IMR-90 (cell line): ENCODE measurements at regions not wholly inside any gene's neighbourhood (a gene's known extent, or its start where the extent isn't known, plus 50 kb on each side); places are given as distances from the start of the nearest gene placed in this dataset.

Experiments used
- ATAC-seq: fragments of 200-7000 bp; cut with Tn5 transposase; 2 replicates; pipeline ENCODE4 v1.9.1; 2020; ENCODE audit warnings: low read depth, mild to moderate bottlenecking, moderate library complexity
- BruUV-seq: library from RNA; stranded (reverse); fragments of 400-500 nt; replicated peaks from 2 replicates; lab custom pipeline; 2021; lab: Mats Ljungman, UMichigan
- CTCF ChIA-PET: fragments of 300-600 bp; formaldehyde crosslinking; extraction: SDS; loops from one replicate; lab custom pipeline; 2021; ENCODE audit warnings: antibody characterized with exemption; lab: Yijun Ruan, JAX
- POLR2A ChIA-PET: fragments of 300-600 bp; sonication (Branson Sonifier 250); formaldehyde crosslinking; loops from one replicate; lab custom pipeline; 2022; ENCODE audit warnings: antibody characterized with exemption; ENCODE audit not compliant: unreplicated experiment; lab: Charles Lee
- DNase-seq: peaks from one replicate; pipeline ENCODE4 v3.0.0; 2013
- H2AFZ ChIP-seq: replicated peaks from 2 replicates; pipeline ENCODE3; 2013; ENCODE audit warnings: low read length, mild to moderate bottlenecking; ENCODE audit not compliant: poor library complexity
- H2AK5ac ChIP-seq: 2 replicates; pipeline ENCODE4 v1.6.1; 2013; ENCODE audit warnings: low read depth, low read length, inconsistent platforms
- H2AK9ac ChIP-seq: replicated peaks from 2 replicates; pipeline ENCODE3; 2013; ENCODE audit warnings: mild to moderate bottlenecking, low read depth, low read length, moderate library complexity; ENCODE audit not compliant: poor library complexity
- H2BK120ac ChIP-seq: 2 replicates; pipeline ENCODE4 v1.6.1; 2013; ENCODE audit warnings: low read depth, low read length, inconsistent platforms
- H2BK15ac ChIP-seq: 3 replicates; pipeline ENCODE4 v1.6.1; 2013; ENCODE audit warnings: low read depth, low read length, inconsistent platforms
- H2BK20ac ChIP-seq: 2 replicates; pipeline ENCODE4 v1.6.1; 2013; ENCODE audit warnings: low read depth, mild to moderate bottlenecking, inconsistent platforms, low read length, moderate library complexity
- H2BK5ac ChIP-seq: 2 replicates; pipeline ENCODE4 v1.6.1; 2013; ENCODE audit warnings: mild to moderate bottlenecking, low read depth, low read length, inconsistent platforms; ENCODE audit not compliant: poor library complexity, severe bottlenecking
- H3K14ac ChIP-seq: replicated peaks from 2 replicates; pipeline ENCODE4 v1.6.1; 2013; ENCODE audit warnings: low read depth, low read length, inconsistent platforms
- H3K18ac ChIP-seq: 2 replicates; pipeline ENCODE4 v1.6.1; 2013; ENCODE audit warnings: low read depth, low read length, control low read depth
- H3K23ac ChIP-seq: 2 replicates; pipeline ENCODE4 v1.6.1; 2013; ENCODE audit warnings: low read depth, low read length, inconsistent platforms
- H3K27ac ChIP-seq: 2 replicates; pipeline ENCODE4 v1.5.1; 2013; ENCODE audit warnings: mild to moderate bottlenecking, control low read depth, low read length; ENCODE audit not compliant: insufficient read depth
- H3K27me3 ChIP-seq: 2 replicates; pipeline ENCODE4 v1.6.1; 2013; ENCODE audit warnings: low read length; ENCODE audit not compliant: control insufficient read depth, insufficient read depth
- H3K36me3 ChIP-seq: 2 replicates; pipeline ENCODE4 v1.6.1; 2013; ENCODE audit warnings: low read length, mixed read lengths; ENCODE audit not compliant: control insufficient read depth, insufficient read depth
- H3K4ac ChIP-seq: 2 replicates; pipeline ENCODE4 v1.6.1; 2013; ENCODE audit warnings: low read depth, low read length, inconsistent platforms
- H3K4me1 ChIP-seq: 2 replicates; pipeline ENCODE4 v1.6.1; 2013; ENCODE audit warnings: low read length, mixed read lengths; ENCODE audit not compliant: control insufficient read depth, insufficient read depth
- H3K4me2 ChIP-seq: 2 replicates; pipeline ENCODE4 v1.6.1; 2013; ENCODE audit warnings: low read depth, mild to moderate bottlenecking, control low read depth, low read length, moderate library complexity
- H3K4me3 ChIP-seq: 2 replicates; pipeline ENCODE4 v1.5.1; 2013; ENCODE audit warnings: low read depth, mild to moderate bottlenecking, control low read depth, low read length, moderate library complexity; ENCODE audit not compliant: insufficient read depth
- H3K56ac ChIP-seq: 2 replicates; pipeline ENCODE4 v1.6.1; 2013; ENCODE audit warnings: low read length, inconsistent platforms; ENCODE audit not compliant: insufficient read depth; ENCODE audit errors: extremely low read depth
- H3K79me1 ChIP-seq, 2 experiments: 2 replicates each; pipeline ENCODE4 v1.6.1; 2013; ENCODE audit warnings: low read length in 2 of 2, inconsistent platforms in 1 of 2, low read depth in 1 of 2
- H3K9ac ChIP-seq: 2 replicates; pipeline ENCODE4 v1.6.1; 2013; ENCODE audit warnings: low read depth, low read length, control low read depth
- H3K9me1 ChIP-seq: 2 replicates; pipeline ENCODE4 v1.6.1; 2013; ENCODE audit warnings: low read length, inconsistent platforms; ENCODE audit not compliant: insufficient read depth
- H3K9me3 ChIP-seq: 2 replicates; pipeline ENCODE4 v1.6.1; 2013; ENCODE audit warnings: low read length; ENCODE audit not compliant: control insufficient read depth, insufficient read depth
- H4K20me1 ChIP-seq: 2 replicates; pipeline ENCODE4 v1.6.1; 2013; ENCODE audit warnings: low read length, inconsistent platforms; ENCODE audit not compliant: insufficient read depth
- H4K5ac ChIP-seq: 2 replicates; pipeline ENCODE4 v1.6.1; 2013; ENCODE audit warnings: mild to moderate bottlenecking, low read depth, low read length, control low read depth
- H4K8ac ChIP-seq, 2 experiments: 2 replicates each; pipeline ENCODE4 v1.6.1; 2013; ENCODE audit warnings: low read depth in 2 of 2, low read length in 2 of 2, control low read depth in 1 of 2, inconsistent platforms in 1 of 2
- H4K91ac ChIP-seq: 2 replicates; pipeline ENCODE4 v1.6.1; 2013; ENCODE audit warnings: low read depth, low read length, inconsistent platforms; ENCODE audit not compliant: insufficient read depth
- BHLHE40 ChIP-seq: fragments of 150-350 bp; IDR thresholded peaks from 2 replicates; pipeline ENCODE4 v1.6.1; 2016; ENCODE audit warnings: mild to moderate bottlenecking, low read depth, low read length
- CEBPB ChIP-seq: IDR thresholded peaks from 2 replicates; pipeline ENCODE4 v1.6.1; 2012; ENCODE audit warnings: low read depth, low read length, improper control_type of control experiment
- CHD1 ChIP-seq: IDR thresholded peaks from 2 replicates; pipeline ENCODE4 v1.6.1; 2012; ENCODE audit warnings: low read depth, low read length, improper control_type of control experiment
- MAFK ChIP-seq: IDR thresholded peaks from 2 replicates; pipeline ENCODE4 v1.6.1; 2012; ENCODE audit warnings: low read depth, low read length, improper control_type of control experiment
- MXI1 ChIP-seq: IDR thresholded peaks from 2 replicates; pipeline ENCODE4 v1.6.1; 2012; ENCODE audit warnings: low read depth, mild to moderate bottlenecking, low read length, moderate library complexity, borderline replicate concordance
- NFE2L2 ChIP-seq: fragments of 150-350 bp; IDR thresholded peaks from 2 replicates; pipeline ENCODE4 v1.6.1; 2016; ENCODE audit warnings: low read depth, mild to moderate bottlenecking, low read length
- POLR2A ChIP-seq: IDR thresholded peaks from 2 replicates; pipeline ENCODE4 v1.6.1; 2012; ENCODE audit warnings: mild to moderate bottlenecking, low read depth, low read length
- RAD21 ChIP-seq: IDR thresholded peaks from 2 replicates; pipeline ENCODE4 v1.6.1; 2012; ENCODE audit warnings: low read length, improper control_type of control experiment
- WGBS, 2 experiments: methylation state at CpG; one replicate each; pipeline versions ENCODE4 v1.1.5 to v1.1.7; 2013; ENCODE audit warnings: missing lambda C conversion rate in 2 of 2; ENCODE audit not compliant: insufficient read length in 1 of 2; ENCODE audit errors: extremely low coverage in 2 of 2; 5-methylcytosine and 5-hydroxymethylcytosine counted together
- dilution Hi-C: fragments of 300-500 bp; cut with HindIII; formaldehyde crosslinking; loops from one replicate; pipeline ENCODE4 v1.14.3; 2018; ENCODE audit warnings: low sequenced_read_pairs; ENCODE audit not compliant: unreplicated experiment
- in situ Hi-C: fragments of 300-500 bp; cut with MboI; formaldehyde crosslinking; loops from 3 replicates; pipeline ENCODE4 v1.14.3; 2019; ENCODE audit warnings: low sequenced_read_pairs, inconsistent platforms, mixed read lengths
- intact Hi-C: fragments of 100-400 bp; cut with micrococcal nuclease; formaldehyde crosslinking; loops from 2 replicates; pipeline ENCODE4 v1.10.0; 2022
- TF ChIP-seq, protein P1 (sequence below): conservative IDR thresholded peaks from 2 replicates; pipeline ENCODE4 v1.5.1; 2012; ENCODE audit warnings: mild to moderate bottlenecking, low read depth, low read length, improper control_type of control experiment
- TF ChIP-seq, protein P2 (sequence below): fragments of 150-350 bp; IDR thresholded peaks from 2 replicates; pipeline ENCODE4 v1.6.1; 2017; ENCODE audit warnings: mild to moderate bottlenecking, antibody characterized with exemption, low read length, low read depth

DNA sequence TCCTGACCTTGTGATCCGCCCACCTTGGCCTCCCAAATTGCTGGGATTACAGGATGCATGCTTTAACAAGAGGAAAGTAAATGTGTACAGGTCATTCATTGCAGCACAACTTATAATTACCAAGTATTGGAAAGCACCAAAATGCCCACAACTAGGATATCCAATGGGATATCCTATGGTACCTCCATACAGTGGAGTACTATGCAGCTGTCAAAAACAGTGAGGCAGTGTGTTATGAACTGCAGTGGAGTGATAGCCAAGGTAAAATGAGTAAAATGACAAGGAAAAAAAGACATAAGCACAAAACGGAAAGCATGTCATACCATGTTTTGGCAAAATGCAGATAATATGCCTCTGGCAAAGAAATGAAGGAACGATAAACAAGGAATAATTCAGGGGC, 87.6 kb downstream of the FOXL1 start:
- no peak overlapping the region for H3K23ac ChIP-seq
- peak overlapping the region; percentile 99 for H2BK120ac ChIP-seq
- H2BK5ac ChIP-seq = peak overlapping the region; percentile 100
- H2BK20ac ChIP-seq = peak overlapping the region; percentile 89; the same call in 1 of the 2 replicates
- H3K79me1 ChIP-seq = peaks cover 0 to 25% of the 10 kb centered on the region in 2 experiments; a peak in 2 of 4 replicates
- no peak overlapping the region for H2AK9ac ChIP-seq
- no peak overlapping the region for H3K18ac ChIP-seq
- dilution Hi-C loops (no loop called here), in situ Hi-C loops (loop anchor here (5.0 kb wide), 1 partner anchor 89 kb away; the partner anchor contains the start of gene FOXL1), intact Hi-C loops (loop anchor here (2.0 kb wide), 1 partner anchor 85 kb away; no protein-coding TSS in a partner anchor)
- no peak overlapping the region; the same call in 1 of the 2 replicates for H4K5ac ChIP-seq
- H4K8ac ChIP-seq = peak overlapping the region in 1 of 2 experiments; percentile 37; a peak in 1 of 4 replicates
- no peak overlapping the region for H3K4me3 ChIP-seq
- ATAC-seq (no peak), DNase-seq (no peak)
- no peaks in the 10 kb centered on the region for H3K36me3 ChIP-seq
- TF ChIP-seq MAFK = no peak
- TF ChIP-seq, protein P1, sequence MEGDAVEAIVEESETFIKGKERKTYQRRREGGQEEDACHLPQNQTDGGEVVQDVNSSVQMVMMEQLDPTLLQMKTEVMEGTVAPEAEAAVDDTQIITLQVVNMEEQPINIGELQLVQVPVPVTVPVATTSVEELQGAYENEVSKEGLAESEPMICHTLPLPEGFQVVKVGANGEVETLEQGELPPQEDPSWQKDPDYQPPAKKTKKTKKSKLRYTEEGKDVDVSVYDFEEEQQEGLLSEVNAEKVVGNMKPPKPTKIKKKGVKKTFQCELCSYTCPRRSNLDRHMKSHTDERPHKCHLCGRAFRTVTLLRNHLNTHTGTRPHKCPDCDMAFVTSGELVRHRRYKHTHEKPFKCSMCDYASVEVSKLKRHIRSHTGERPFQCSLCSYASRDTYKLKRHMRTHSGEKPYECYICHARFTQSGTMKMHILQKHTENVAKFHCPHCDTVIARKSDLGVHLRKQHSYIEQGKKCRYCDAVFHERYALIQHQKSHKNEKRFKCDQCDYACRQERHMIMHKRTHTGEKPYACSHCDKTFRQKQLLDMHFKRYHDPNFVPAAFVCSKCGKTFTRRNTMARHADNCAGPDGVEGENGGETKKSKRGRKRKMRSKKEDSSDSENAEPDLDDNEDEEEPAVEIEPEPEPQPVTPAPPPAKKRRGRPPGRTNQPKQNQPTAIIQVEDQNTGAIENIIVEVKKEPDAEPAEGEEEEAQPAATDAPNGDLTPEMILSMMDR = no peak
- no peak for TF ChIP-seq RAD21
- TF ChIP-seq BHLHE40 = no peak
- TF ChIP-seq POLR2A = no peak
- TF ChIP-seq MXI1 = no peak
- TF ChIP-seq, protein P2, sequence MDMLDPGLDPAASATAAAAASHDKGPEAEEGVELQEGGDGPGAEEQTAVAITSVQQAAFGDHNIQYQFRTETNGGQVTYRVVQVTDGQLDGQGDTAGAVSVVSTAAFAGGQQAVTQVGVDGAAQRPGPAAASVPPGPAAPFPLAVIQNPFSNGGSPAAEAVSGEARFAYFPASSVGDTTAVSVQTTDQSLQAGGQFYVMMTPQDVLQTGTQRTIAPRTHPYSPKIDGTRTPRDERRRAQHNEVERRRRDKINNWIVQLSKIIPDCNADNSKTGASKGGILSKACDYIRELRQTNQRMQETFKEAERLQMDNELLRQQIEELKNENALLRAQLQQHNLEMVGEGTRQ = no peak
- no peak for TF ChIP-seq CHD1
- TF ChIP-seq NFE2L2 = no peak
- TF ChIP-seq CEBPB = no peak
- H2AFZ ChIP-seq = no peak overlapping the region
- H3K27ac ChIP-seq = no peak overlapping the region
- H3K14ac ChIP-seq = peak overlapping the region; percentile 54; the same call in 1 of the 2 replicates
- no peaks in the 10 kb centered on the region for H3K27me3 ChIP-seq
- H3K4ac ChIP-seq = peak overlapping the region; percentile 76
- peaks cover 38% of the 10 kb centered on the region for H3K4me1 ChIP-seq
- H3K56ac ChIP-seq = no peak overlapping the region
- H3K4me2 ChIP-seq = no peak overlapping the region
- peaks cover 30% of the 10 kb centered on the region for H3K9me1 ChIP-seq
- ChIA-PET POLR2A (interaction anchor here (1.3 kb wide), 1 partner anchor 88 kb away, joined by 7 read pairs; the partner anchor contains the start of gene FOXL1), CTCF (no interaction called here)
- BruUV-seq = no TSS peak
- H2BK15ac ChIP-seq = peak overlapping the region; percentile 88; the same call in 2 of the 3 replicates
- H4K20me1 ChIP-seq = no peaks in the 10 kb centered on the region; the same call in 1 of the 2 replicates
- H3K9ac ChIP-seq = no peak overlapping the region
- H2AK5ac ChIP-seq = peak overlapping the region; percentile 97; the same call in 1 of the 2 replicates
- H3K9me3 ChIP-seq = no peaks in the 10 kb centered on the region
- H4K91ac ChIP-seq = peak overlapping the region; percentile 12
- 100% methylated on average over 1 of the region's 3 CpGs; no CpG with 5 or more reads in 1 of the 2 experiments for WGBS, 2 experiments
